ENCODE measurements at regions not wholly inside any gene's neighbourhood (a gene's known extent, or its start where the extent isn't known, plus 50 kb on each side); places are given as distances from the start of the nearest gene placed in this dataset.

GRCh38 chr3:162077108-162077507, 580.5 kb downstream of the OTOL1 start:
- POLR2A ChIA-PET = no interaction called here
- CTCF ChIA-PET = interaction anchor here (1.1 kb wide), 1 partner anchor 35 kb away, joined by 3 read pairs; no protein-coding TSS in a partner anchor
- Histone ChIP-seq H3K27ac (ENCODE audit: low read depth, low read length) (no peak overlapping the region), H3K4me3 (ENCODE audit: low read depth, low read length) (no peak overlapping the region), H3K27me3 (ENCODE audit: control insufficient read depth, insufficient read depth, low read length) (no peaks in the 10 kb centered on the region), H3K9me3 (ENCODE audit: control insufficient read depth, insufficient read depth, low read length) (no peaks in the 10 kb centered on the region)
- no peak for DNase-seq (ENCODE audit: low read depth, low spot score)
- TF ChIP-seq CTCF (IDR thresholded peaks at IDR 0.05; ENCODE audit: low read depth, low read length) = no peak

- no peak for DNase-seq (ENCODE audit: low read depth, low spot score)
- H3K9me3 ChIP-seq (ENCODE audit: control insufficient read depth, insufficient read depth, low read length) = no peaks in the 10 kb centered on the region
- H3K4me3 ChIP-seq (ENCODE audit: low read depth, low read length) = no peak overlapping the region
- no peak overlapping the region for H3K27ac ChIP-seq (ENCODE audit: low read depth, low read length)
- TF ChIP-seq CTCF (IDR thresholded peaks at IDR 0.05; ENCODE audit: low read depth, low read length) = no peak
- ChIA-PET CTCF (no interaction called here), POLR2A (no interaction called here)
- no peaks in the 10 kb centered on the region for H3K27me3 ChIP-seq (ENCODE audit: control insufficient read depth, insufficient read depth, low read length)
Observed at GRCh38 chr3:162082516-162082915, 585.9 kb downstream of the OTOL1 start.

- Histone ChIP-seq H3K9me3 (ENCODE audit: control insufficient read depth, insufficient read depth, low read length) (no peaks in the 10 kb centered on the region), H3K4me3 (ENCODE audit: low read depth, low read length) (no peak overlapping the region), H3K27ac (ENCODE audit: low read depth, low read length) (no peak overlapping the region), H3K27me3 (ENCODE audit: control insufficient read depth, insufficient read depth, low read length) (no peaks in the 10 kb centered on the region)
- POLR2A ChIA-PET = no interaction called here
- no peak for DNase-seq (ENCODE audit: low read depth, low spot score)
- TF ChIP-seq CTCF (IDR thresholded peaks at IDR 0.05; ENCODE audit: low read depth, low read length) = no peak
- CTCF ChIA-PET = no interaction called here
Observed at GRCh38 chr3:162087361-162087760, 590.8 kb downstream of the OTOL1 start.

- CTCF ChIA-PET = no interaction called here
- no peak for DNase-seq (ENCODE audit: low read depth, low spot score)
- Histone ChIP-seq H3K4me3 (ENCODE audit: low read depth, low read length) (no peak overlapping the region), H3K27me3 (ENCODE audit: control insufficient read depth, insufficient read depth, low read length) (no peaks in the 10 kb centered on the region), H3K27ac (ENCODE audit: low read depth, low read length) (no peak overlapping the region), H3K9me3 (ENCODE audit: control insufficient read depth, insufficient read depth, low read length) (no peaks in the 10 kb centered on the region)
- POLR2A ChIA-PET = no interaction called here
- no peak for TF ChIP-seq CTCF (IDR thresholded peaks at IDR 0.05; ENCODE audit: low read depth, low read length)
Observed at GRCh38 chr3:162092751-162093150, 596.1 kb downstream of the OTOL1 start.

- no peaks in the 10 kb centered on the region for H3K9me3 ChIP-seq (ENCODE audit: control insufficient read depth, insufficient read depth, low read length)
- no peak overlapping the region for H3K27ac ChIP-seq (ENCODE audit: low read depth, low read length)
- ChIA-PET POLR2A (no interaction called here), CTCF (no interaction called here)
- H3K27me3 ChIP-seq (ENCODE audit: control insufficient read depth, insufficient read depth, low read length) = no peaks in the 10 kb centered on the region
- H3K4me3 ChIP-seq (ENCODE audit: low read depth, low read length) = no peak overlapping the region
- DNase-seq (ENCODE audit: low read depth, low spot score) = no peak
- no peak for TF ChIP-seq CTCF (IDR thresholded peaks at IDR 0.05; ENCODE audit: low read depth, low read length)
Observed at GRCh38 chr3:162094301-162094700, 597.7 kb downstream of the OTOL1 start.
